ENCODE measurements at regions not wholly inside any gene's neighbourhood (a gene's known extent, or its start where the extent isn't known, plus 50 kb on each side); places are given as distances from the start of the nearest gene placed in this dataset.
"Not testable (repeated sequence)": the region's sequence is repeated elsewhere in the genome, so short reads cannot be mapped to it uniquely, and the experiment has no call there.

- no peak for DNase-seq (ENCODE audit: low read depth, low spot score)
Observed at GRCh38 chr1:99361406-99361805, 97.1 kb downstream of the PLPPR4 start.

- no peak for DNase-seq (ENCODE audit: low read depth, low spot score)
Observed at GRCh38 chr1:99363531-99363930, 99.2 kb downstream of the PLPPR4 start.

GRCh38 chr1:99365141-99365540 lies 100.8 kb downstream of the PLPPR4 start:
- DNase-seq (ENCODE audit: low read depth, low spot score), result no peak

- DNase-seq (ENCODE audit: low read depth, low spot score), result no peak
Observed at GRCh38 chr1:99365545-99365944, 101.3 kb downstream of the PLPPR4 start.

GRCh38 chr1:99369154-99369553 lies 104.9 kb downstream of the PLPPR4 start:
- no peak for DNase-seq (ENCODE audit: low read depth, low spot score)

GRCh38 chr1:99370476-99370875 lies 106.2 kb downstream of the PLPPR4 start:
- DNase-seq (ENCODE audit: low read depth, low spot score), result no peak

- DNase-seq (ENCODE audit: low read depth, low spot score), result no peak
Observed at GRCh38 chr1:99371413-99371812, 107.1 kb downstream of the PLPPR4 start.

- DNase-seq (ENCODE audit: low read depth, low spot score), result no peak
Observed at GRCh38 chr1:99374109-99374508, 109.8 kb downstream of the PLPPR4 start.

- DNase-seq (ENCODE audit: low read depth, low spot score), result not testable (repeated sequence)
Observed at GRCh38 chr1:99374693-99375092, 110.4 kb downstream of the PLPPR4 start.

GRCh38 chr1:99384021-99384420 lies 119.7 kb downstream of the PLPPR4 start:
- DNase-seq (ENCODE audit: low read depth, low spot score), result no peak

- no peak for DNase-seq (ENCODE audit: low read depth, low spot score)
Observed at GRCh38 chr1:99385852-99386251, 121.6 kb downstream of the PLPPR4 start.

GRCh38 chr1:99396389-99396788 lies 132.1 kb downstream of the PLPPR4 start:
- no peak for DNase-seq (ENCODE audit: low read depth, low spot score)

- no peak for DNase-seq (ENCODE audit: low read depth, low spot score)
Observed at GRCh38 chr1:99397029-99397428, 132.7 kb downstream of the PLPPR4 start.

GRCh38 chr1:99397863-99398262 lies 133.6 kb downstream of the PLPPR4 start:
- DNase-seq (ENCODE audit: low read depth, low spot score), result no peak

- not testable (repeated sequence) for DNase-seq (ENCODE audit: low read depth, low spot score)
Observed at GRCh38 chr1:99401556-99401955, 137.3 kb downstream of the PLPPR4 start.

- DNase-seq (ENCODE audit: low read depth, low spot score), result not testable (repeated sequence)
Observed at GRCh38 chr1:99404399-99404798, 140.1 kb downstream of the PLPPR4 start.

GRCh38 chr1:99405325-99405724 lies 141.0 kb downstream of the PLPPR4 start:
- not testable (repeated sequence) for DNase-seq (ENCODE audit: low read depth, low spot score)

GRCh38 chr1:99407018-99407417 lies 142.7 kb downstream of the PLPPR4 start:
- no peak for DNase-seq (ENCODE audit: low read depth, low spot score)

GRCh38 chr1:99424087-99424486 lies 159.8 kb downstream of the PLPPR4 start:
- DNase-seq (ENCODE audit: low read depth, low spot score), result no peak

- no peak for DNase-seq (ENCODE audit: low read depth, low spot score)
Observed at GRCh38 chr1:99429754-99430153, 165.5 kb downstream of the PLPPR4 start.

- DNase-seq (ENCODE audit: low read depth, low spot score), result no peak
Observed at GRCh38 chr1:99438656-99439230, 174.5 kb downstream of the PLPPR4 start.

- DNase-seq (ENCODE audit: low read depth, low spot score), result no peak
Observed at GRCh38 chr1:99439433-99440075, 175.3 kb downstream of the PLPPR4 start.

GRCh38 chr1:99441299-99442095 lies 177.2 kb downstream of the PLPPR4 start:
- no peak for DNase-seq (ENCODE audit: low read depth, low spot score)

All from smooth muscle cell of the brain vasculature (primary cell).